HUES48 (cell line): ENCODE measurements at regions not wholly inside any gene's neighbourhood (a gene's known extent, or its start where the extent isn't known, plus 50 kb on each side); places are given as distances from the start of the nearest gene placed in this dataset.
"Not testable (repeated sequence)": the region's sequence is repeated elsewhere in the genome, so short reads cannot be mapped to it uniquely, and the experiment has no call there.

Experiments used
- H3K27ac ChIP-seq: one replicate; pipeline ENCODE4 v1.7.0; 2013; ENCODE audit warnings: low read depth, low read length, inconsistent platforms
- H3K27me3 ChIP-seq: 2 replicates; pipeline ENCODE4 v1.6.1; 2013; ENCODE audit warnings: mild to moderate bottlenecking, low read length; ENCODE audit not compliant: control insufficient read depth, insufficient read depth
- H3K36me3 ChIP-seq: 2 replicates; pipeline ENCODE4 v1.6.1; 2013; ENCODE audit warnings: low read length; ENCODE audit not compliant: control insufficient read depth, insufficient read depth
- H3K4me1 ChIP-seq: 2 replicates; pipeline ENCODE4 v1.6.1; 2013; ENCODE audit warnings: mild to moderate bottlenecking, low read length; ENCODE audit not compliant: control insufficient read depth, insufficient read depth
- H3K4me3 ChIP-seq: 2 replicates; pipeline ENCODE4 v1.5.1; 2013; ENCODE audit warnings: mild to moderate bottlenecking, low read depth, low read length
- H3K9ac ChIP-seq: 2 replicates; pipeline ENCODE4 v1.6.1; 2013; ENCODE audit warnings: mild to moderate bottlenecking, low read depth, low read length, moderate library complexity
- H3K9me3 ChIP-seq: 2 replicates; pipeline ENCODE4 v1.6.1; 2013; ENCODE audit warnings: low read length; ENCODE audit not compliant: control insufficient read depth, insufficient read depth

DNA sequence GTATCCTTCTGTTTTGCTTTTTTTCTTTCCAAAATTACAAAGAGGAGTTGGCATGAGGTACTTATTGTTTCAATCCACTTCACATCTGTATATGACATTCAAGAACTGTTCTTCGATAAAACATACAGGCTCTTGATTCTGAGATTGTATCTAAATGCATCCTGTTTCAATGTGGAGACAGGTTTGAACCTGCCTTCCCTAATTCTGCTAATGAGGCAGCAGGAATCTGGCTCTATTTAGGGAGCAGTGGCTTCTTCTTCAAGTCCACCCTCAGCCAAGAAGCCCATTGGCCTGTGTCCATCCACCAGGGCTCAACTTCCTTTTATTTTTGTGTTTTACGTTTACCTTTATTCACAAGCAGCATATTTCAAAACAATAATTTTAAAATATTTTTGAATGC is 84.8 kb upstream of the PIK3C3 start:
- H3K4me1 ChIP-seq = no peaks in the 10 kb centered on the region
- no peaks in the 10 kb centered on the region for H3K27me3 ChIP-seq
- H3K4me3 ChIP-seq = no peak overlapping the region
- H3K27ac ChIP-seq = no peak overlapping the region
- H3K9ac ChIP-seq = no peak overlapping the region
- no peaks in the 10 kb centered on the region for H3K9me3 ChIP-seq
- no peaks in the 10 kb centered on the region for H3K36me3 ChIP-seq

GRCh38 chr18:41865796-41866195 is 89.2 kb upstream of the PIK3C3 start:
- H3K9ac ChIP-seq = not testable (repeated sequence)

DNA sequence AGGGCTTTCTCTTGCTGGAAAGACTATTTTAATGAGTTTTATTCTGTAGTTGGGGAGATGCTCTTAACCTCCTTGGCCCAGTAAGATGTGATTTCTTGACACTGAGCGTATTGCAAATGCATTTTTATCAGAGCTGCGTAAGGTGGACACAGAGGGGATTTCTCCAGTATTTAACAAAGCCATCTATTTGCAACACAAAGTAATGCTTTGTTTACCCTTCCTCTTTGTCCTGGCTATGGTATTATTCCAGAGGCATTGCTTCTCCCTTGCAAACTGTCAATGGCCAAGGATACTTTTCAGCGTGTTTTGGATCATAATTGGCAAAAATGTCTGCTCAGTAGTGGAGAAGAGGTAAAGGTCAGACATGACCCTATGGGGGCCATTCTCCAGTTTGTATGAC is 90.8 kb upstream of the PIK3C3 start:
- H3K27me3 ChIP-seq = no peaks in the 10 kb centered on the region
- no peak overlapping the region for H3K9ac ChIP-seq
- no peaks in the 10 kb centered on the region for H3K9me3 ChIP-seq
- H3K27ac ChIP-seq = no peak overlapping the region
- no peak overlapping the region for H3K4me3 ChIP-seq
- peaks cover 12% of the 10 kb centered on the region for H3K4me1 ChIP-seq
- no peaks in the 10 kb centered on the region for H3K36me3 ChIP-seq

More at GRCh38 chr18:41865796-41866195, 89.2 kb upstream of the PIK3C3 start:
- not testable (repeated sequence) for H3K27ac ChIP-seq, H3K36me3 ChIP-seq, H3K9me3 ChIP-seq, H3K4me3 ChIP-seq, H3K27me3 ChIP-seq
- H3K4me1 ChIP-seq = peaks cover 12% of the 10 kb centered on the region

DNA sequence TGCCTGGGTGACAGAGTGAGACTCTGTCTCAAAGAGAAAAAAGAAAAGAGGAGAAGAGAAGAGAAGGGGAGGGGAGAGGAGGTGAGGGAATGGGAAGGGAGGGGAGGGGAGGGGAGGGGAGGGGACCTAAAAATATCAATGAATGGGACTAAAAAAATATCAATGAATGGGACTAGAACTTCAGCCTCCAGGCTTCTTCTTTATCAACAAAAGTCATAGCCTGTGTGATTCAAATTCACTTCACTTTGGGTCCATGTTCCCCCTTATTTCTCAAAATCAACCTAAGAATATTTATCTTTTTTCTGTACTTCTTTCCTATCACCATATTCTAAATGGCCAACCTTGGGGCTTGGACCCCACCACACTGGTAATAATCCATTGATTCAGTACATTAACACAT is 92.1 kb upstream of the PIK3C3 start:
- Histone ChIP-seq H3K36me3 (no peaks in the 10 kb centered on the region), H3K4me3 (no peak overlapping the region), H3K27ac (no peak overlapping the region), H3K9ac (no peak overlapping the region), H3K27me3 (no peaks in the 10 kb centered on the region), H3K4me1 (peaks cover 12% of the 10 kb centered on the region), H3K9me3 (no peaks in the 10 kb centered on the region)

DNA sequence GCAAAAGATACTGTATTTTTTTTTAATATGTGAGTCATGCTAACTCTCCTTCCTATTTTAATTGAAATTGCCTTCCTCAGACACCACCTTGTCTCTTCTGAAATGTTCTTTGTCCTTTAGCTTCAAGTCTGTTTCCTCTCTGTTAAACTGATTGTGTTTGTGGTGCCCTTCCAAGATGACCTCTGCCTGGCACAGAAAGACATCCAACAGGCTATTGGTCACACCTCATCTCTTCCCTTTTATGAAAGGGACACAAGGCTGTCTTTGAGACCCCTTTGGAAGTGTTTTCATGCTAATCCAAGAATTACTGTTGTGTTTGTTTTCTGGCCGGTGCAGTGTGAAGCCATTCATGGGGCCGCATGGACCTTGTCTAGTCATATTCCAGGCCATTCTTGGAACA is 94.0 kb upstream of the PIK3C3 start:
- Histone ChIP-seq H3K27ac (no peak overlapping the region), H3K4me1 (peaks cover 12% of the 10 kb centered on the region), H3K9me3 (no peaks in the 10 kb centered on the region), H3K27me3 (no peaks in the 10 kb centered on the region), H3K9ac (no peak overlapping the region), H3K4me3 (no peak overlapping the region), H3K36me3 (no peaks in the 10 kb centered on the region)

DNA sequence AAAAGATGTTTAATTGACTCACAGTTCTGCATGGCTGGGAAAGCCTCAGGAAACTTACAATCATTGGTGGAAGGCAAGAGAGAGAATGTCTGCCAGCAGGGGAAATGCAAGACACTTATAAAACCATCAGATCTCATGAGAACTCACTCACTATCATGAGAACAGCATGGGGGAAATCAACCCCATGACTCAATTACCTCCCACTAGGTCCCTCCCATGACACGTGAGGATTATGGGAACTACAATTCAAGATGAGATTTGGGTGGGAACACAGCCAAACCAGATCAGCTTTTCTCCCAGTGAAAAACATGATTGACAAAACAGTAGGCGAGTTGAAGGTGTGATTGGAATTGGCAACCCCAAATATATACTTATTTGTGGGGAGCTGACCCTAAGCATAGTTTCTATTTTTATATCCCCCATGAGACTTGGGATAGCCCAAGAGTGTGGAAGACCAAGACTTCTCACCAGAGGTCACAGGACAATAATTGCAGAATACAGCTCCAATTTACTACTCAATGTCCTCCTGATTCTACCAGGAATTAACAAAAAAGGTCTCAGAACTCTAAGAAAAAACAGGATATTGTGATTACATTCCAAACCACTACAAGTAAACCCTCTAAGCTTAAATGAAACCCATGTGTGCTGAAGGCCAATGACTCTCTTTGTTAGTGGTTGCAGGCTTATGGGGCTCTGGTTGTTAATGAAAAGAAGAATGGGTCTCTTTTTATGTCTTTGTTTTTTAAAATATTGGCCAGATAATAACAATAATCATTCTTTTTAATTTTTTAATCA is 96.1 kb upstream of the PIK3C3 start:
- no peaks in the 10 kb centered on the region for H3K27me3 ChIP-seq
- no peaks in the 10 kb centered on the region for H3K36me3 ChIP-seq
- H3K9me3 ChIP-seq = no peaks in the 10 kb centered on the region
- no peak overlapping the region for H3K9ac ChIP-seq
- H3K4me3 ChIP-seq = no peak overlapping the region
- H3K4me1 ChIP-seq = peaks cover 4% of the 10 kb centered on the region
- H3K27ac ChIP-seq = no peak overlapping the region

- Histone ChIP-seq H3K9ac (no peak overlapping the region), H3K27me3 (no peaks in the 10 kb centered on the region), H3K36me3 (no peaks in the 10 kb centered on the region), H3K27ac (peak overlapping the region; percentile 6), H3K9me3 (no peaks in the 10 kb centered on the region), H3K4me3 (no peak overlapping the region), H3K4me1 (peaks cover 17% of the 10 kb centered on the region)
Measured at GRCh38 chr18:41853280-41853679, 101.8 kb upstream of the PIK3C3 start.

DNA sequence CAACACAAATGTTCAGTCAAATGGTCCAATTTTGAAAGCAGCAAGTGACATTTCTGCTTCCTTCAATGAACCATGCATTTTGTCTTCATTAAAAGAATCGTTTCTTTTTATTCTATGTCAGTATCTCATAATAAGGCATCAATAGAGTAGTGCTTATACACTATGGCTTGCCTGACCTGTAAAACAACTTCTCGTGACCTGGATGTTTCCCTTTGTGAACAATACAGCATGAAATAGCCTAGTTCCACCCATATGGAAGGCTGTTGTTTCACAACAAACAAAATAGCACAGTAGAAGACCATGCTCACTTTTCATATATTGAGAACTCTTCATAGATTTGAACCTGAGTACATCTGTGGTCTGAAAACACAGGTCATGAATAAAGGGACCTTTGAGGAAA is 104.3 kb upstream of the PIK3C3 start:
- Histone ChIP-seq H3K4me3 (no peak overlapping the region), H3K27ac (no peak overlapping the region), H3K36me3 (no peaks in the 10 kb centered on the region), H3K9ac (no peak overlapping the region), H3K27me3 (no peaks in the 10 kb centered on the region), H3K9me3 (no peaks in the 10 kb centered on the region), H3K4me1 (peaks cover 20% of the 10 kb centered on the region)

- H3K36me3 ChIP-seq = no peaks in the 10 kb centered on the region
- H3K27ac ChIP-seq = no peak overlapping the region
- H3K27me3 ChIP-seq = no peaks in the 10 kb centered on the region
- peaks cover 25% of the 10 kb centered on the region for H3K4me1 ChIP-seq
- H3K4me3 ChIP-seq = no peak overlapping the region
- H3K9ac ChIP-seq = no peak overlapping the region
- no peaks in the 10 kb centered on the region for H3K9me3 ChIP-seq
Measured at GRCh38 chr18:41849632-41850031, 105.4 kb upstream of the PIK3C3 start.

- Histone ChIP-seq H3K27ac (no peak overlapping the region), H3K9ac (no peak overlapping the region), H3K4me3 (no peak overlapping the region; the same call in 1 of the 2 replicates), H3K27me3 (no peaks in the 10 kb centered on the region), H3K36me3 (no peaks in the 10 kb centered on the region), H3K4me1 (peaks cover 8% of the 10 kb centered on the region; the same call in 1 of the 2 replicates), H3K9me3 (no peaks in the 10 kb centered on the region)
Measured at GRCh38 chr18:41845563-41845962, 109.5 kb upstream of the PIK3C3 start.

DNA sequence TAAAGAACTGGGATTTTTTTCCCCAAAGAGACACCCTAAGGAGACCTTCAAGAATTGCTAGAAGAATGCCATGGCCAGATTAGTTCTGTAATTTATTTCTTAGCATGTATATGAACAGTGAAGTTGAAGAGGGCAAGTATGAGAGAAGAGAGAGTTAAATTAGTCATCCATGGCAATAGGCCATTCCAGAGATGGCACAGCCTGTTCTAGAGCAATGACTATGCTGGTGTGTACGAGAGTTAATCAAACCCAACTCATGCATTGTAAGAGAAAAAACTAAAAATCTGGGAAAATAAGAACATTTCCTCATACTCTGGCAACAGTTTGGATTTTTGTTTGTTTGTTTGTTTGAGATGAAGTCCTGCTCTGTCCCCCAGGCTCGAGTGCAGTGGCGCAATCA is 112.1 kb upstream of the PIK3C3 start:
- Histone ChIP-seq H3K9ac (no peak overlapping the region), H3K9me3 (no peaks in the 10 kb centered on the region)

More for the DNA sequence above, 112.1 kb upstream of the PIK3C3 start:
- H3K27ac ChIP-seq = no peak overlapping the region
- no peak overlapping the region for H3K4me3 ChIP-seq
- no peaks in the 10 kb centered on the region for H3K36me3 ChIP-seq
- no peaks in the 10 kb centered on the region for H3K27me3 ChIP-seq
- H3K4me1 ChIP-seq = peaks cover 8% of the 10 kb centered on the region; the same call in 1 of the 2 replicates
